Liver (tissue), 8 donors: ENCODE measurements at regions not wholly inside any gene's neighbourhood (a gene's known extent, or its start where the extent isn't known, plus 50 kb on each side); places are given as distances from the start of the nearest gene placed in this dataset.

Experiments used
- DNase-seq: peaks from one replicate; pipeline ENCODE4 v3.0.0-alpha.2; 2017; ENCODE audit warnings: low spot score
- H3K27ac ChIP-seq, 2 donors: one replicate each; pipeline ENCODE4 v1.7.0; 2013; ENCODE audit warnings: inconsistent platforms in 2 of 2, low read length in 2 of 2, control low read depth in 1 of 2, low read depth in 1 of 2, mild to moderate bottlenecking in 1 of 2
- H3K27me3 ChIP-seq, 4 donors: one replicate each; pipeline versions ENCODE4 v1.6.1 to v1.7.0; 2013; ENCODE audit warnings: low read length in 3 of 4, inconsistent platforms in 1 of 4, mild to moderate bottlenecking in 1 of 4, moderate library complexity in 1 of 4; ENCODE audit not compliant: control insufficient read depth in 4 of 4, insufficient read depth in 4 of 4
- H3K36me3 ChIP-seq, 4 donors: one replicate each; pipeline versions ENCODE4 v1.6.1 to v1.7.0; 2013; ENCODE audit warnings: low read length in 3 of 4, mild to moderate bottlenecking in 3 of 4, low read depth in 1 of 4, moderate library complexity in 1 of 4; ENCODE audit not compliant: control insufficient read depth in 4 of 4, insufficient read depth in 3 of 4
- H3K4me1 ChIP-seq, 4 donors: one replicate each; pipeline versions ENCODE4 v1.6.1 to v1.7.0; 2013; ENCODE audit warnings: low read length in 3 of 4, mild to moderate bottlenecking in 3 of 4, moderate library complexity in 1 of 4; ENCODE audit not compliant: control insufficient read depth in 4 of 4, insufficient read depth in 4 of 4
- H3K4me3 ChIP-seq, 3 donors: one replicate each; pipeline versions ENCODE4 v1.6.1 to v1.7.0; 2013; ENCODE audit warnings: low read length in 3 of 3, control low read depth in 1 of 3, low read depth in 1 of 3, mild to moderate bottlenecking in 1 of 3
- H3K9ac ChIP-seq, 2 donors: one replicate each; pipeline ENCODE4 v1.7.0; 2013; ENCODE audit warnings: low read length in 2 of 2, mild to moderate bottlenecking in 2 of 2, moderate library complexity in 2 of 2, control low read depth in 1 of 2, low read depth in 1 of 2
- H3K9me3 ChIP-seq, 4 donors: one replicate each; pipeline versions ENCODE4 v1.6.1 to v1.7.0; 2013; ENCODE audit warnings: low read length in 3 of 4; ENCODE audit not compliant: control insufficient read depth in 4 of 4
- ATF3 ChIP-seq: IDR thresholded peaks from 2 replicates; pipeline ENCODE4 v1.6.1; 2016; ENCODE audit warnings: antibody characterized with exemption
- CTCF ChIP-seq: fragments of 150-350 bp; IDR thresholded peaks from 2 replicates; pipeline ENCODE4 v1.5.1; 2017; ENCODE audit warnings: improper control_type of control experiment, low read depth, low read length; ENCODE audit not compliant: missing input control
- FOXA1 ChIP-seq: IDR thresholded peaks from 2 replicates; pipeline ENCODE4 v1.6.1; 2016; ENCODE audit warnings: antibody characterized with exemption
- HNF4A ChIP-seq, 2 donors: conservative IDR thresholded peaks; 2 replicates each; pipeline ENCODE4 v1.6.1; 2016; ENCODE audit warnings: antibody characterized with exemption in 2 of 2, mild to moderate bottlenecking in 2 of 2
- HNF4G ChIP-seq: IDR thresholded peaks from 2 replicates; pipeline ENCODE4 v1.6.1; 2016; ENCODE audit warnings: antibody characterized with exemption
- RAD21 ChIP-seq, 2 donors: IDR thresholded peaks; 2 replicates each; pipeline ENCODE4 v1.6.1; 2016; ENCODE audit warnings: antibody characterized with exemption in 2 of 2, mild to moderate bottlenecking in 2 of 2
- RXRA ChIP-seq, 2 donors: IDR thresholded peaks; 2 replicates each; pipeline ENCODE4 v1.6.1; 2017 to 2018; ENCODE audit warnings: antibody characterized with exemption in 2 of 2, mild to moderate bottlenecking in 1 of 2
- SP1 ChIP-seq: IDR thresholded peaks from 2 replicates; pipeline ENCODE4 v1.6.1; 2018; ENCODE audit warnings: antibody characterized with exemption, mild to moderate bottlenecking
- TAF1 ChIP-seq: conservative IDR thresholded peaks from 2 replicates; pipeline ENCODE4 v1.6.1; 2016; ENCODE audit warnings: antibody characterized with exemption, mild to moderate bottlenecking
- YY1 ChIP-seq: IDR thresholded peaks from 2 replicates; pipeline ENCODE4 v1.6.1; 2016; ENCODE audit warnings: antibody characterized with exemption, mild to moderate bottlenecking
- ZBTB33 ChIP-seq: IDR thresholded peaks from 2 replicates; pipeline ENCODE4 v1.6.1; 2016; ENCODE audit warnings: antibody characterized with exemption
- WGBS: extraction: QIAGEN DNeasy Blood & Tissue Kit; methylation state at CpG from one replicate; pipeline ENCODE4 v1.1.7; 2013; 5-methylcytosine and 5-hydroxymethylcytosine counted together
- donor health status: healthy.
- donor health status: healthy.
- donor health status: healthy.
- donor health status: healthy.
- donor health status: healthy.

GRCh38 chr2:120820953-120821279, 85.2 kb downstream of the GLI2 start:
- Histone ChIP-seq H3K4me3 (no peak overlapping the region), H3K9ac (no peak overlapping the region), H3K27me3 (peaks cover 0 to 2% (median under 1%) of the 10 kb centered on the region in 4 donors), H3K9me3 (no peaks in the 10 kb centered on the region), H3K4me1 (no peaks in the 10 kb centered on the region), H3K27ac (no peak overlapping the region), H3K36me3 (no peaks in the 10 kb centered on the region)
- TF ChIP-seq ATF3 = no peak
- TF ChIP-seq RAD21 (IDR thresholded peaks at IDR 0.05) = no peak
- TF ChIP-seq SP1 = no peak
- no peak for TF ChIP-seq HNF4A (conservative IDR thresholded peaks at IDR 0.05)
- TF ChIP-seq ZBTB33 = no peak
- TF ChIP-seq YY1 = no peak
- no peak for TF ChIP-seq RXRA (IDR thresholded peaks at IDR 0.05)
- 56% methylated on average over 10 of the region's 10 CpGs for WGBS
- no peak for DNase-seq

- H3K27ac ChIP-seq = no peak overlapping the region
- H3K36me3 ChIP-seq = no peaks in the 10 kb centered on the region
- H3K4me3 ChIP-seq = no peak overlapping the region
- H3K4me1 ChIP-seq = no peaks in the 10 kb centered on the region
- WGBS = 79% methylated on average over 15 of the region's 15 CpGs
- H3K9ac ChIP-seq = no peak overlapping the region
- H3K27me3 ChIP-seq = peaks cover 0 to 2% (median 0%) of the 10 kb centered on the region in 4 donors
- H3K9me3 ChIP-seq = no peaks in the 10 kb centered on the region
- TF ChIP-seq RAD21 (IDR thresholded peaks at IDR 0.05) (no peak), RXRA (IDR thresholded peaks at IDR 0.05) (no peak)
- no peak for DNase-seq
These were observed 85.9 kb downstream of the GLI2 start for GRCh38 chr2:120821446-120822160.

GRCh38 chr2:120822933-120823332, 87.3 kb downstream of the GLI2 start:
- Histone ChIP-seq H3K4me3 (no peak overlapping the region), H3K36me3 (no peaks in the 10 kb centered on the region), H3K27me3 (peaks cover 0 to 2% (median 0%) of the 10 kb centered on the region in 4 donors), H3K27ac (no peak overlapping the region), H3K9me3 (no peaks in the 10 kb centered on the region), H3K9ac (no peak overlapping the region), H3K4me1 (no peaks in the 10 kb centered on the region)
- DNase-seq = no peak
- WGBS = 74% methylated on average over 11 of the region's 11 CpGs
- no peak for TF ChIP-seq CTCF
- no peak for TF ChIP-seq HNF4G
- no peak for TF ChIP-seq HNF4A (conservative IDR thresholded peaks at IDR 0.05)
- no peak for TF ChIP-seq TAF1
- TF ChIP-seq FOXA1 = no peak
